Activated CD8-positive, alpha-beta T cell treated with anti-CD3 and anti-CD28 coated beads, Interleukin-2, amount 10 ng/mL, durations not matched to agents 7 days and 5 days (primary cell): ENCODE measurements at regions not wholly inside any gene's neighbourhood (a gene's known extent, or its start where the extent isn't known, plus 50 kb on each side); places are given as distances from the start of the nearest gene placed in this dataset.

Source experiments
- ATAC-seq: fragments of 150-1000 bp; cut with Tn5 transposase; one replicate; pipeline ENCODE4 v1.10.0; 2021; ENCODE audit warnings: moderate library complexity
- CTCF ChIA-PET: fragments of 350-600 bp; sonication (Branson Sonifier 250); formaldehyde crosslinking; loops from one replicate; lab custom pipeline; 2021; ENCODE audit warnings: antibody characterized with exemption; lab: Charles Lee
- POLR2A ChIA-PET: fragments of 350-600 bp; sonication (Branson Sonifier 250); formaldehyde crosslinking; loops from one replicate; lab custom pipeline; 2021; ENCODE audit warnings: antibody characterized with exemption; lab: Charles Lee
- DNase-seq: peaks from one replicate; pipeline ENCODE4 v3.0.0-alpha.2; 2020
- H3K27ac Mint-ChIP-seq: one replicate; pipeline ENCODE4 v1.8.0; 2021; ENCODE audit warnings: mild to moderate bottlenecking, mixed read lengths
- H3K27me3 Mint-ChIP-seq: one replicate; pipeline ENCODE4 v1.8.0; 2021; ENCODE audit warnings: low read depth, mixed read lengths
- H3K36me3 Mint-ChIP-seq: one replicate; pipeline ENCODE4 v1.8.0; 2021; ENCODE audit warnings: low read depth, mixed read lengths
- H3K4me1 Mint-ChIP-seq: one replicate; pipeline ENCODE4 v1.8.0; 2021; ENCODE audit warnings: low read depth, mixed read lengths
- H3K4me3 Mint-ChIP-seq: one replicate; pipeline ENCODE4 v1.8.0; 2021; ENCODE audit warnings: mild to moderate bottlenecking, mixed read lengths
- H3K9me3 Mint-ChIP-seq: one replicate; pipeline ENCODE4 v1.8.0; 2022; ENCODE audit warnings: mixed read lengths; ENCODE audit not compliant: insufficient read depth

GRCh38 chr15:97652041-97652440, 308.5 kb upstream of the ARRDC4 start:
- no peak for DNase-seq
- Mint-ChIP-seq H3K4me1 (no peaks in the 10 kb centered on the region), H3K36me3 (no peaks in the 10 kb centered on the region), H3K9me3 (no peaks in the 10 kb centered on the region), H3K27ac (no peak overlapping the region), H3K4me3 (no peak overlapping the region), H3K27me3 (peaks cover 10% of the 10 kb centered on the region)
- ATAC-seq = no peak
- ChIA-PET POLR2A (no interaction called here), CTCF (no interaction called here)

DNA sequence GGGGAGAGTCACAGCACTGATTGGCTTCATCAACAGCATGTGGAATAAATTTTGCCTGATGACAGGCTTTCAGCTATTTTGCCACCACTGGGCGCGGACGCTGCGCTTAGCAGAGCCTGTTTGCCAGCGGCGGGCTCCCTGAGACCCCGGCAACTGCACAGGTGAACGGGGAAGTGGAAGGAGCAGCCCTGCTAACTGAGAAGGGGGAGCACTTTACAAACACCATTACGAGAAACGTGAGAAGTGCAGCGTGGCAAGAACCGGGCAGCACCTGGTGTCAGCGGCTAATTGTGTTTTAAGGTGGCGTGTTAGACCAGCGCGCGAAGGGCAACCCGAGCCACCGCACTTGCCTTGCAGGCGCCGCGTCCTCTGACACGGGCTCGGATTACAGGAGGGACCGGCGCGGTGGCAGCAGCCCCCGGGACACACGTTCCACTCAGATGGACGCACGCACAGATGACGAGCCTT, 307.8 kb upstream of the ARRDC4 start:
- no peaks in the 10 kb centered on the region for H3K4me1 Mint-ChIP-seq
- POLR2A ChIA-PET = no interaction called here
- H3K27me3 Mint-ChIP-seq = peaks cover 10% of the 10 kb centered on the region
- no peak for DNase-seq
- H3K27ac Mint-ChIP-seq = no peak overlapping the region
- ATAC-seq = no peak
- CTCF ChIA-PET = no interaction called here
- no peak overlapping the region for H3K4me3 Mint-ChIP-seq
- no peaks in the 10 kb centered on the region for H3K9me3 Mint-ChIP-seq
- no peaks in the 10 kb centered on the region for H3K36me3 Mint-ChIP-seq

DNA sequence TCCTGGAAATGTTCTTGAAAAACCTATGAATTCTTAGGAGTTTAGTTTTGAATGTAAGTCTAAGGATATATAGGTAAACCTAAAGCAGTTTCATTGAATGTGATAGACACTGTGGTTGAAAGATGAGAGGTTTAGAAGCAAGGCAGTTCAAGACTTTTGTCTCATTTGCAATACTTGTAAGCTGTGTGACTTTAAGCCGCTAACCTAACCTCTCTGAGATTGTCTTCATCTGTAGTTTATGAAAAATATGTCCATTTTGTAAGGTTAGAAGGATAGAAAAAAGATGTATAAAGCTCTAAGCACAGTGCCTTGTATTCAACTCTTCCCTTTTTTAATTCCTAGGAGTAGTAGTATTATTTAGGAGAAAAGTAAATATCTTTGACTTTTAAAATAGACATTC, 306.6 kb upstream of the ARRDC4 start:
- ATAC-seq (no peak), DNase-seq (no peak)
- Mint-ChIP-seq H3K9me3 (no peaks in the 10 kb centered on the region), H3K4me1 (no peaks in the 10 kb centered on the region), H3K36me3 (no peaks in the 10 kb centered on the region), H3K27me3 (peaks cover 10% of the 10 kb centered on the region), H3K27ac (no peak overlapping the region), H3K4me3 (no peak overlapping the region)
- CTCF ChIA-PET = no interaction called here
- POLR2A ChIA-PET = no interaction called here

- no peaks in the 10 kb centered on the region for H3K9me3 Mint-ChIP-seq
- DNase-seq (no peak), ATAC-seq (no peak)
- H3K27me3 Mint-ChIP-seq = peaks cover 10% of the 10 kb centered on the region
- CTCF ChIA-PET = no interaction called here
- POLR2A ChIA-PET = no interaction called here
- no peaks in the 10 kb centered on the region for H3K36me3 Mint-ChIP-seq
- H3K4me3 Mint-ChIP-seq = no peak overlapping the region
- no peak overlapping the region for H3K27ac Mint-ChIP-seq
- no peaks in the 10 kb centered on the region for H3K4me1 Mint-ChIP-seq
Observed at GRCh38 chr15:97654481-97655076, 305.9 kb upstream of the ARRDC4 start.

GRCh38 chr15:97661796-97662195, 298.7 kb upstream of the ARRDC4 start:
- Mint-ChIP-seq H3K27ac (no peak overlapping the region), H3K9me3 (peaks cover 4% of the 10 kb centered on the region), H3K27me3 (no peaks in the 10 kb centered on the region), H3K4me1 (no peaks in the 10 kb centered on the region), H3K36me3 (no peaks in the 10 kb centered on the region), H3K4me3 (no peak overlapping the region)
- ATAC-seq = no peak
- ChIA-PET POLR2A (interaction anchor here (0.7 kb wide), 1 partner anchor 9 kb away, joined by 3 read pairs; no protein-coding TSS in a partner anchor), CTCF (no interaction called here)
- DNase-seq = no peak

DNA sequence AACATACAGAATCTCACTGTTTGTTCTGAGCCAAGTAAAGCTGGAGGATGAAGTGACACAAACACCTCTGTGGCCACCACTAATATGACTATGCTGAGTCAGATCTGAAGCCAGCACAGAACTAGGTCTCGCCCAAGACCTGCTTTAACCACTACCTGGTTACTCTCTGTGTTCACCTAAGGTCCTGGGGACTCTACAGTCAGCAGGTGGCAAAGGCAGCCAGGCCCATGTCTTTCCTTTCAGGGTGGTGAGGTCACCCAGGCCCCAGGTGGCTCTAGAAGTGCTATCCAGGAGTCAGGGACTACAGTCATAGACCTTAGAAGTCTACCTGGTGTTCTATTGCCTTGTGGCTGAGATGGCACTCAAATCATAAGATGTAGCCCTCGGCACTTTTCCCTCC, 287.9 kb upstream of the ARRDC4 start:
- Mint-ChIP-seq H3K27ac (no peak overlapping the region), H3K9me3 (no peaks in the 10 kb centered on the region), H3K4me3 (no peak overlapping the region), H3K27me3 (no peaks in the 10 kb centered on the region), H3K4me1 (no peaks in the 10 kb centered on the region), H3K36me3 (no peaks in the 10 kb centered on the region)
- ChIA-PET POLR2A (no interaction called here), CTCF (no interaction called here)
- ATAC-seq (no peak), DNase-seq (no peak)

- Mint-ChIP-seq H3K27ac (no peak overlapping the region), H3K27me3 (no peaks in the 10 kb centered on the region), H3K9me3 (no peaks in the 10 kb centered on the region), H3K4me1 (no peaks in the 10 kb centered on the region), H3K36me3 (no peaks in the 10 kb centered on the region), H3K4me3 (no peak overlapping the region)
- DNase-seq (no peak), ATAC-seq (no peak)
- CTCF ChIA-PET = no interaction called here
- POLR2A ChIA-PET = no interaction called here
Observed at GRCh38 chr15:97678656-97679055, 281.8 kb upstream of the ARRDC4 start.

DNA sequence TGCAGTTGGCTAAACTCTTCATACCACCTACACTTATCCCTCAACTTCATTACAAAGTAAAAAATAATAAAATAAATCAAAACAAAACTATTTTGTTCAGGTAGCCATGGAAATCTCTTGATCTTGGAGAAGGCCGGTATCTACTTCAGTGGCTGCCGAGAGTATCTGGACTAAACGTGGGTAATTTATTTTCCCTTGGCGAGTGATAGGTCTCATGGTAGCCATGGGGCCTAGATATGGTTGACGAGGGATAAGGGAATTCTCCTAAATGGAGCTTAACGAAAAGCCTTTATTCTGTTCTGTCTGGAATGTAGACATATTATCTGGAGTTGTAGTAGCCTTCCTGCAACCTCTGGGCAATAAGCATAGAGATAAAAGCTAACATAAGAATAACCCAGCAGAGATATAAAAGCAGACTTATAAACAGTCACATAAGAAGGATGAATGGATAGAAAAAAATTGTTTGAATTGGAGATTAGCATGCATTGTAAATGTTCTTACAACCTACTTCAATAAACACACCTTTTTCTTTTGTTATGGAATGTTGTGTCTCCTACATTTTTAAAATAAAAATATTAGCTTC, 281.3 kb upstream of the ARRDC4 start:
- no peak for ATAC-seq

DNA sequence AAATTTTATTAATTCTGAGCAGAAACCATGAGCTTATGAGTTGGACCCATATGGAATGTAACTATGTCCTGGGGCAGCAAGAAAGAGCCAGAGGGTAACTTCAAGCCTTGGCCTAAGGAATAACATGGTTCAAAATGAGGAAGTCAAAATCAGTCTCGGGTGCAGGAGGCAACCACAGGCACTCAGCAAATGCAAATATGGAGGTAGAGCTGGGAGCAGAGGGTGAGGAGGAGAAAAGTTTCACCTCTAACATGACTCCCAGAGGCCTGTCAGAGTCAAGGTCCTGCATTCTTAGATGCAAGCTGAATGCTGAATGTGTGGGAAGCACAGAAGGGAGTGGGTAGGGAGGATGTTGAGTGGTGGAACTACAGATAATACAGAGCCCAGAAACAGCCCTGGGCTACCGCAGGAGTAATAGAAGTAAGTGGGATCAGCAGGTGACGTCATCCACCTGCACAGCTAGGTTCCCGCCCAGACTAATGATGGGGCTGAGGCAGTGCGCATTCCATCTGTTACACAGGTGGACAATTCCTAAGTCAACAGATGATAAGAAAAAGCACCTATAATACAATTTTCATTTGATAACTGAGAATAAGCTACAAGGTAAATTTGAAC, 279.8 kb upstream of the ARRDC4 start:
- Mint-ChIP-seq H3K27me3 (no peaks in the 10 kb centered on the region), H3K9me3 (no peaks in the 10 kb centered on the region), H3K4me3 (no peak overlapping the region), H3K27ac (no peak overlapping the region), H3K36me3 (no peaks in the 10 kb centered on the region), H3K4me1 (peaks cover 2% of the 10 kb centered on the region)
- DNase-seq = no peak
- ChIA-PET CTCF (no interaction called here), POLR2A (no interaction called here)
- no peak for ATAC-seq

More for the DNA sequence above, 281.3 kb upstream of the ARRDC4 start:
- H3K9me3 Mint-ChIP-seq = no peaks in the 10 kb centered on the region
- H3K4me1 Mint-ChIP-seq = no peaks in the 10 kb centered on the region
- no peak for DNase-seq
- no peak overlapping the region for H3K4me3 Mint-ChIP-seq
- POLR2A ChIA-PET = no interaction called here
- H3K36me3 Mint-ChIP-seq = no peaks in the 10 kb centered on the region
- CTCF ChIA-PET = no interaction called here
- no peaks in the 10 kb centered on the region for H3K27me3 Mint-ChIP-seq
- H3K27ac Mint-ChIP-seq = no peak overlapping the region

GRCh38 chr15:97683831-97684230, 276.7 kb upstream of the ARRDC4 start:
- H3K4me3 Mint-ChIP-seq = no peak overlapping the region
- peaks cover 2% of the 10 kb centered on the region for H3K4me1 Mint-ChIP-seq
- H3K36me3 Mint-ChIP-seq = no peaks in the 10 kb centered on the region
- no peaks in the 10 kb centered on the region for H3K27me3 Mint-ChIP-seq
- H3K27ac Mint-ChIP-seq = no peak overlapping the region
- DNase-seq = no peak
- ChIA-PET POLR2A (no interaction called here), CTCF (no interaction called here)
- no peak for ATAC-seq
- H3K9me3 Mint-ChIP-seq = no peaks in the 10 kb centered on the region

- ATAC-seq (no peak), DNase-seq (no peak)
- H3K4me3 Mint-ChIP-seq = no peak overlapping the region
- ChIA-PET CTCF (no interaction called here), POLR2A (no interaction called here)
- H3K27me3 Mint-ChIP-seq = no peaks in the 10 kb centered on the region
- H3K36me3 Mint-ChIP-seq = no peaks in the 10 kb centered on the region
- no peak overlapping the region for H3K27ac Mint-ChIP-seq
- peaks cover 2% of the 10 kb centered on the region for H3K4me1 Mint-ChIP-seq
- no peaks in the 10 kb centered on the region for H3K9me3 Mint-ChIP-seq
Observed at GRCh38 chr15:97684249-97684648, 276.3 kb upstream of the ARRDC4 start.

DNA sequence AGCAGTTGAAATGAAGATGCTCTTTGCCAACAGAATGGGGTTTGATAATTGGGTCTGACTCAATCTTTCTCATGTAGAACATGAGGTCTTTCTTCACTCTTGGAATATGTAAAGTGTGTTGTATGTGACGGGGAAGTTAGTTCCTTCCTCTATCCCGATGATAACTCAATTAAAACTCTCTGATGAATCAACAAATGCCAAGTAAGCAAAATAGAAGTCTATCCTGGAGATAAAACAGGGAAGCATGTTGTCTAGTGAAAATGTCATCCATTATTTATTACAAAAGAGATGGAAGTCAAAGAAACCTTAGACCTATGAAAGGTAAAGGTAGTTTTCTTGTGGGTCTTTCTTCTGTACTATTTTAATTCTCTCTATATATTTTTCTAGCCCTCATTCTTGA, 274.2 kb upstream of the ARRDC4 start:
- H3K4me1 Mint-ChIP-seq = peaks cover 2% of the 10 kb centered on the region
- ChIA-PET CTCF (no interaction called here), POLR2A (no interaction called here)
- H3K9me3 Mint-ChIP-seq = no peaks in the 10 kb centered on the region
- H3K36me3 Mint-ChIP-seq = no peaks in the 10 kb centered on the region
- no peaks in the 10 kb centered on the region for H3K27me3 Mint-ChIP-seq
- H3K27ac Mint-ChIP-seq = no peak overlapping the region
- no peak overlapping the region for H3K4me3 Mint-ChIP-seq
- no peak for ATAC-seq
- DNase-seq = no peak
